OCI-LY7 (cell line): ENCODE measurements at regions not wholly inside any gene's neighbourhood (a gene's known extent, or its start where the extent isn't known, plus 50 kb on each side); places are given as distances from the start of the nearest gene placed in this dataset.

Experiments used
- BruUV-seq: library from RNA; stranded (reverse); fragments of 400-500 nt; replicated peaks from 2 replicates; lab custom pipeline; 2021; lab: Mats Ljungman, UMichigan
- CTCF ChIA-PET: fragments of 300-600 bp; sonication (Branson Sonifier 250); formaldehyde crosslinking; loops from one replicate; lab custom pipeline; 2022; ENCODE audit warnings: antibody characterized with exemption; ENCODE audit not compliant: unreplicated experiment; lab: Charles Lee
- POLR2A ChIA-PET: fragments of 300-600 bp; sonication (Branson Sonifier 250); formaldehyde crosslinking; loops from one replicate; lab custom pipeline; 2022; ENCODE audit warnings: antibody characterized with exemption; lab: Charles Lee
- DNase-seq: peaks from one replicate; pipeline ENCODE4 v3.0.0-alpha.2; 2015; ENCODE audit warnings: low spot score
- H2AFZ ChIP-seq: fragments of 200-600 bp; sonication (generic), shearing (Covaris generic); 2 replicates; pipeline ENCODE4 v1.6.1; 2014; ENCODE audit warnings: mild to moderate bottlenecking, antibody characterized with exemption, low read length, moderate library complexity
- H3K27ac ChIP-seq: fragments of 200-600 bp; sonication (generic); 2 replicates; pipeline ENCODE4 v1.5.1; 2014; ENCODE audit warnings: mixed run types, low read depth, mild to moderate bottlenecking, moderate library complexity, low read length, inconsistent platforms; ENCODE audit not compliant: poor library complexity, severe bottlenecking
- H3K36me3 ChIP-seq: fragments of 200-600 bp; sonication (generic); 2 replicates; pipeline ENCODE4 v1.6.1; 2014; ENCODE audit warnings: mild to moderate bottlenecking, antibody characterized with exemption, low read length, moderate library complexity, mixed read lengths; ENCODE audit not compliant: insufficient read depth
- H3K4me1 ChIP-seq: fragments of 200-600 bp; sonication (generic); 2 replicates; pipeline ENCODE4 v1.5.1; 2014; ENCODE audit warnings: mild to moderate bottlenecking, low read length; ENCODE audit not compliant: insufficient read depth, poor library complexity, severe bottlenecking
- H3K4me2 ChIP-seq: fragments of 200-600 bp; sonication (generic); 2 replicates; pipeline ENCODE4 v1.6.1; 2014; ENCODE audit warnings: mild to moderate bottlenecking, low read length
- H3K4me3 ChIP-seq: fragments of 200-600 bp; sonication (generic); 2 replicates; pipeline ENCODE4 v1.5.1; 2014; ENCODE audit warnings: mild to moderate bottlenecking, low read depth, low read length; ENCODE audit not compliant: poor library complexity, severe bottlenecking
- H3K79me2 ChIP-seq: fragments of 200-600 bp; sonication (generic); 2 replicates; pipeline ENCODE4 v1.6.1; 2016; ENCODE audit warnings: low read depth, mild to moderate bottlenecking, low read length, moderate library complexity, mixed read lengths; ENCODE audit not compliant: insufficient read depth
- H3K9me2 ChIP-seq: fragments of 200-600 bp; sonication (generic); 2 replicates; pipeline ENCODE4 v1.6.1; 2016; ENCODE audit warnings: mild to moderate bottlenecking, low read length, mixed read lengths; ENCODE audit not compliant: insufficient read depth
- H3K9me3 ChIP-seq: fragments of 200-600 bp; sonication (generic); 2 replicates; pipeline ENCODE4 v1.6.1; 2014; ENCODE audit warnings: mild to moderate bottlenecking, mixed run types, low read length, mixed read lengths
- H4K20me1 ChIP-seq: fragments of 200-600 bp; sonication (generic); 2 replicates; pipeline ENCODE4 v1.6.1; 2014; ENCODE audit warnings: mild to moderate bottlenecking, antibody characterized with exemption, low read length, moderate library complexity, mixed read lengths; ENCODE audit not compliant: insufficient read depth
- EZH2phosphoT487 ChIP-seq: fragments of 200-600 bp; sonication (generic); IDR thresholded peaks from 2 replicates; pipeline ENCODE4 v1.6.1; 2018; ENCODE audit warnings: low read depth, borderline replicate concordance, mild to moderate bottlenecking, mixed run types, antibody characterized with exemption, low read length, moderate library complexity, mixed read lengths
- intact Hi-C: fragments of 100-400 bp; cut with micrococcal nuclease; formaldehyde crosslinking; loops from one replicate; pipeline ENCODE4 v1.10.0; 2022; ENCODE audit not compliant: unreplicated experiment
- TF ChIP-seq, protein P1 (sequence below): fragments of 200-600 bp; sonication (generic); conservative IDR thresholded peaks from 2 replicates; pipeline ENCODE4 v1.5.1; 2014; ENCODE audit warnings: mild to moderate bottlenecking, antibody characterized with exemption, low read length, moderate library complexity, mixed read lengths

DNA sequence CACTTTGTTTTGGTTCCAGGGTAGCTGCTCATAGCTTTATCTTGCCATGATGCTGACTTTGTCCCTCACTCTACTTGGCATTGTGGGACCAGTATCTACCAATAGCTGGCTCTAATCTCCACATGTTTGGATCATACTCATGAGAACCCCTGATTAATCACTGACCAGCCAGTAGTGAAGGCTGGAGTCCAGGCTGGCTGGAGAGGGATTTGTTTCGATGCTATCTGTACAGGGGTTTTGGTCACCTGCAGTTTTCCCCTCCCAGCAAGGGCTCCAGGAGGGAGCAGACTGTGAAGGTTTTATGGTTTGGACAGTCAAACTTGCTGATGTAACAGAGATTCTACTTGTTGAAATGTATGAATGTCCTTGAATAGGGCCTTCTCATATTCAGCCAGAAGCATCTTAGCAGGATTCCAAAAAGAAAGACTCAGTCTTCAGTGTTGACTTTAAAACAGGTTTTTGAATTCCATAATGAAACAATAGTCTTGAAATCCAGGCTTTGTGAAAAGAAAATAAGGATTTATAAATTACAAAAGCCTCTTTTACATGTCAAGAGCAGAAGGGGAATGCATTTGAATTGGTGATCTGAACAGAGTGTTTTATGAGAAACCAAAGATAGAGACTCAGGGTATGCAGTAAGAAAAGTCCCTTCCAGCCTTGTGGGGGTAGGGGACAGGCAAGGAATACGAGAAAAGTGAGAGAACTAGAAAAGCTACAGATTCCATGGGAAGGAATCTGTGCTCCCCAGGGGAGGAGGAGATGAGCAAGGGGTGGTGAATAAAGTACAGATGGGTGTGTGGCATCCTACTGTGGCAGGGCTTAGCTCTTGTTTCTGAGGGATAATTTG lies 103.1 kb upstream of the SHISA3 start:
- Histone ChIP-seq H3K4me3 (no peak overlapping the region), H3K9me3 (no peaks in the 10 kb centered on the region), H3K27ac (no peak overlapping the region), H3K4me2 (no peak overlapping the region), H3K9me2 (no peaks in the 10 kb centered on the region), H2AFZ (no peak overlapping the region), H3K36me3 (no peaks in the 10 kb centered on the region), H4K20me1 (no peaks in the 10 kb centered on the region), H3K4me1 (no peaks in the 10 kb centered on the region), H3K79me2 (no peaks in the 10 kb centered on the region)
- intact Hi-C loops, result no loop called here
- ChIA-PET POLR2A (interaction anchor here (0.7 kb wide), 1 partner anchor 511 kb away, joined by 3 read pairs; no protein-coding TSS in a partner anchor), CTCF (no interaction called here)
- TF ChIP-seq, protein P1, sequence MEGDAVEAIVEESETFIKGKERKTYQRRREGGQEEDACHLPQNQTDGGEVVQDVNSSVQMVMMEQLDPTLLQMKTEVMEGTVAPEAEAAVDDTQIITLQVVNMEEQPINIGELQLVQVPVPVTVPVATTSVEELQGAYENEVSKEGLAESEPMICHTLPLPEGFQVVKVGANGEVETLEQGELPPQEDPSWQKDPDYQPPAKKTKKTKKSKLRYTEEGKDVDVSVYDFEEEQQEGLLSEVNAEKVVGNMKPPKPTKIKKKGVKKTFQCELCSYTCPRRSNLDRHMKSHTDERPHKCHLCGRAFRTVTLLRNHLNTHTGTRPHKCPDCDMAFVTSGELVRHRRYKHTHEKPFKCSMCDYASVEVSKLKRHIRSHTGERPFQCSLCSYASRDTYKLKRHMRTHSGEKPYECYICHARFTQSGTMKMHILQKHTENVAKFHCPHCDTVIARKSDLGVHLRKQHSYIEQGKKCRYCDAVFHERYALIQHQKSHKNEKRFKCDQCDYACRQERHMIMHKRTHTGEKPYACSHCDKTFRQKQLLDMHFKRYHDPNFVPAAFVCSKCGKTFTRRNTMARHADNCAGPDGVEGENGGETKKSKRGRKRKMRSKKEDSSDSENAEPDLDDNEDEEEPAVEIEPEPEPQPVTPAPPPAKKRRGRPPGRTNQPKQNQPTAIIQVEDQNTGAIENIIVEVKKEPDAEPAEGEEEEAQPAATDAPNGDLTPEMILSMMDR, result no peak
- TF ChIP-seq EZH2phosphoT487, result no peak
- BruUV-seq, result no TSS peak
- DNase-seq, result no peak

DNA sequence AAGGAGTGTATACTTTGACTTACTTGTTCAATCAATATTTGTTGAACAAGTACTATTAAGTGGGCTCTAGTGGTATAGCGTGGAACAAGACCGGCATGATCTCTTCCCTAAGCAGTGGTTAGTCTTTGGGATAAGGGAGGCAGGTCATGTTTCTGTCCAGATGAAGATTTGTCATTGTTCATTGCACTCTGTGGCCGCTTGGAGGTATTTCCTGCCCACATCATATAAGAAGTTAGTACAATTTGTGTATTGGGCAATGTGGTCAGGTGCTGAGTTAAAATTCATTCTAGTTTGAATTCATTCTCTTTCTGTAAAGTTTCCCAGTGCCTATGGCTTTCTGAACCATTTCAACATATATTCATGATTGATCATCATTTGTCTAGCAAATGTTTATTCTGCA lies 101.1 kb upstream of the SHISA3 start:
- H3K4me1 ChIP-seq, result no peaks in the 10 kb centered on the region
- BruUV-seq, result no TSS peak
- H3K79me2 ChIP-seq, result no peaks in the 10 kb centered on the region
- H3K9me2 ChIP-seq, result no peaks in the 10 kb centered on the region
- no peak overlapping the region for H3K4me2 ChIP-seq
- no peaks in the 10 kb centered on the region for H3K9me3 ChIP-seq
- no peak overlapping the region for H3K4me3 ChIP-seq
- intact Hi-C loops, result no loop called here
- no peak for DNase-seq
- TF ChIP-seq, protein P1, result no peak
- TF ChIP-seq EZH2phosphoT487, result no peak
- no peak overlapping the region for H2AFZ ChIP-seq
- no peaks in the 10 kb centered on the region for H4K20me1 ChIP-seq
- no peak overlapping the region for H3K27ac ChIP-seq
- H3K36me3 ChIP-seq, result no peaks in the 10 kb centered on the region
- POLR2A ChIA-PET, result no interaction called here
- CTCF ChIA-PET, result interaction anchor here (0.6 kb wide), 1 partner anchor 612 kb away, joined by 3 read pairs; no protein-coding TSS in a partner anchor

DNA sequence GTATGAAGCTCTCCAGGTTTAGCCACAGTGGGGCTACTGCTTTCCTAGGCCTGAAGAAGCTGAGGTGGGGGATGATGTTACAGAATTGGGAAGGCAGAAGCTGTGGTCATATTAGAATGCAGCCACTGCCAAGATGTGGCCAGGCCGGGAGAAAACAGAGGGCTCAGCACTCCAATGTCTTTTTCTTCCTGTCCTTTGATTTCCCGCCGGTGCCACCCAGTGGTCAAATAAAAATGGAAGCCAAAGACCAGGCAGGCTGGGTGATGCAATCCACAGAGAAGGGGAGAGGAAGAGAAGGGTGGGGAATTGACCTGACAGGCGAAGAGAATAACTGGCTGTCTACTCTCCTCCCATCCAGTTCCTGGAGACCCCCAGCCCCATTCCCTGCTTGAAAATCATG lies 94.9 kb upstream of the SHISA3 start:
- CTCF ChIA-PET, result no interaction called here
- no peak for TF ChIP-seq EZH2phosphoT487
- TF ChIP-seq, protein P1, result peak; percentile 65
- Histone ChIP-seq H3K4me2 (no peak overlapping the region), H3K4me1 (no peaks in the 10 kb centered on the region), H3K27ac (no peak overlapping the region), H3K9me3 (no peaks in the 10 kb centered on the region), H3K9me2 (no peaks in the 10 kb centered on the region), H2AFZ (peak overlapping the region; percentile 51; the same call in 1 of the 2 replicates), H3K4me3 (no peak overlapping the region), H4K20me1 (no peaks in the 10 kb centered on the region), H3K36me3 (no peaks in the 10 kb centered on the region), H3K79me2 (no peaks in the 10 kb centered on the region)
- peak; percentile 42 for DNase-seq
- BruUV-seq, result no TSS peak
- intact Hi-C loops, result no loop called here
- POLR2A ChIA-PET, result no interaction called here
